Endothelial cell of umbilical vein (primary cell): ENCODE measurements at regions not wholly inside any gene's neighbourhood (a gene's known extent, or its start where the extent isn't known, plus 50 kb on each side); places are given as distances from the start of the nearest gene placed in this dataset.

Source experiments
- BruUV-seq: library from RNA; stranded (reverse); fragments of 400-500 nt; replicated peaks from 2 replicates; lab custom pipeline; 2021; lab: Mats Ljungman, UMichigan
- CTCF ChIA-PET: fragments of 300-600, 350-600 bp; sonication (Branson Sonifier 250); formaldehyde crosslinking; loops from one replicate; lab custom pipeline; 2021; ENCODE audit warnings: antibody characterized with exemption, inconsistent platforms; lab: Charles Lee
- POLR2A ChIA-PET: fragments of 300-600, 350-600 bp; sonication (Branson Sonifier 250); formaldehyde crosslinking; loops from one replicate; lab custom pipeline; 2021; ENCODE audit warnings: antibody characterized with exemption, inconsistent platforms; lab: Charles Lee
- DNase-seq: peaks from one replicate; pipeline ENCODE4 v3.0.0-alpha.2; 2011; ENCODE audit warnings: low read depth, low spot score
- FAIRE-seq: peaks from 2 replicates; lab custom pipeline; 2011; peaks lifted over from hg19 to GRCh38; lab: Jason Lieb, UNC
- H2AFZ ChIP-seq: 2 replicates; pipeline ENCODE4 v1.6.0; 2012; ENCODE audit warnings: low read depth, low read length, control low read depth, inconsistent platforms
- H3K27ac ChIP-seq: 2 replicates; pipeline ENCODE4 v1.5.1; 2011; ENCODE audit warnings: low read depth, mild to moderate bottlenecking, control low read depth, low read length, moderate library complexity; ENCODE audit not compliant: insufficient read depth
- H3K27me3 ChIP-seq, 2 experiments: 2 replicates each; pipeline versions ENCODE4 v1.6.0 to v1.6.1; 2011; ENCODE audit warnings: low read length in 2 of 2, mixed read lengths in 1 of 2; ENCODE audit not compliant: control insufficient read depth in 2 of 2, insufficient read depth in 2 of 2
- H3K36me3 ChIP-seq, 2 experiments: 2 replicates in 1 of 2; 3 replicates in 1 of 2; pipeline ENCODE4 v1.5.1; 2011; ENCODE audit warnings: low read length in 2 of 2, mild to moderate bottlenecking in 1 of 2, moderate library complexity in 1 of 2; ENCODE audit not compliant: control insufficient read depth in 2 of 2, insufficient read depth in 2 of 2; ENCODE audit errors: extremely low read depth in 1 of 2
- H3K4me1 ChIP-seq: 3 replicates; pipeline ENCODE4 v1.5.1; 2011; ENCODE audit warnings: mild to moderate bottlenecking, low read length; ENCODE audit not compliant: control insufficient read depth, insufficient read depth; ENCODE audit errors: extremely low read depth
- H3K4me2 ChIP-seq: 2 replicates; pipeline ENCODE4 v1.6.1; 2011; ENCODE audit warnings: low read length, control low read depth, mixed read lengths; ENCODE audit not compliant: insufficient read depth
- H3K4me3 ChIP-seq, 3 experiments: fragments of 200-600 bp in 1 of 3; sonication (generic), shearing (Covaris generic) in 1 of 3; replicated peaks in 1 of 3; 2 replicates each; pipeline ENCODE4 v1.5.1; 2011 to 2016; ENCODE audit warnings: control low read depth in 3 of 3, low read length in 3 of 3, mild to moderate bottlenecking in 2 of 3, inconsistent platforms in 1 of 3, low read depth in 1 of 3, moderate library complexity in 1 of 3; ENCODE audit not compliant: insufficient read depth in 1 of 3
- H3K79me2 ChIP-seq: 2 replicates; pipeline ENCODE4 v1.6.0; 2012; ENCODE audit warnings: low read length, inconsistent platforms; ENCODE audit not compliant: control insufficient read depth, insufficient read depth
- H3K9ac ChIP-seq: replicated peaks from 2 replicates; pipeline ENCODE3; 2011; ENCODE audit warnings: low read length, control low read depth; ENCODE audit not compliant: insufficient read depth; ENCODE audit errors: extremely low read depth
- H3K9me1 ChIP-seq: replicated peaks from 3 replicates; pipeline ENCODE4 v1.6.0; 2011; ENCODE audit warnings: mild to moderate bottlenecking, low read length; ENCODE audit not compliant: control insufficient read depth, insufficient read depth; ENCODE audit errors: extremely low read depth
- H3K9me3 ChIP-seq: replicated peaks from 2 replicates; pipeline ENCODE4 v1.5.1; 2012; ENCODE audit warnings: low read length, inconsistent platforms; ENCODE audit not compliant: control insufficient read depth, insufficient read depth
- H4K20me1 ChIP-seq: replicated peaks from 2 replicates; pipeline ENCODE3; 2011; ENCODE audit warnings: mild to moderate bottlenecking, low read length; ENCODE audit not compliant: control insufficient read depth, insufficient read depth; ENCODE audit errors: extremely low read depth
- CTCF ChIP-seq, 2 donors: IDR thresholded peaks; 1 replicate in 1 of 2; 2 replicates in 1 of 2; pipeline ENCODE4 v1.5.1; 2011; ENCODE audit warnings: low read length in 2 of 2, mild to moderate bottlenecking in 2 of 2, moderate library complexity in 2 of 2, control low read depth in 1 of 2, inconsistent platforms in 1 of 2, low read depth in 1 of 2; ENCODE audit not compliant: insufficient read depth in 1 of 2; ENCODE audit errors: extremely low read depth in 1 of 2
- EZH2 ChIP-seq: IDR thresholded peaks from 2 replicates; pipeline ENCODE4 v1.6.1; 2012; ENCODE audit warnings: borderline replicate concordance, low read depth, mild to moderate bottlenecking, moderate library complexity, low read length, inconsistent platforms; ENCODE audit not compliant: severe bottlenecking
- FOS ChIP-seq: IDR thresholded peaks from 2 replicates; pipeline ENCODE4 v1.6.1; 2011; ENCODE audit warnings: mild to moderate bottlenecking, low read length, moderate library complexity, borderline replicate concordance; ENCODE audit not compliant: insufficient read depth
- GATA2 ChIP-seq: IDR thresholded peaks from 2 replicates; pipeline ENCODE4 v1.7.0; 2011; ENCODE audit warnings: low read depth, mild to moderate bottlenecking, moderate library complexity, mixed read lengths, low read length; ENCODE audit not compliant: insufficient read length, insufficient read depth
- JUN ChIP-seq: IDR thresholded peaks from 2 replicates; pipeline ENCODE4 v1.6.1; 2011; ENCODE audit warnings: borderline replicate concordance, low read depth; ENCODE audit not compliant: insufficient read length, insufficient read depth
- MAX ChIP-seq: IDR thresholded peaks from 2 replicates; pipeline ENCODE4 v1.6.1; 2011; ENCODE audit not compliant: insufficient read depth, insufficient read length
- MYC ChIP-seq: IDR thresholded peaks from one replicate; pipeline ENCODE4 v1.6.1; 2011; ENCODE audit warnings: mild to moderate bottlenecking, low read depth, low read length
- POLR2A ChIP-seq: IDR thresholded peaks from 2 replicates; pipeline ENCODE4 v1.6.1; 2012; ENCODE audit warnings: low read depth, mild to moderate bottlenecking, control low read depth, low read length
- POLR2AphosphoS5 ChIP-seq: IDR thresholded peaks from 2 replicates; pipeline ENCODE4 v1.6.1; 2012; ENCODE audit warnings: low read depth, mild to moderate bottlenecking, control low read depth, low read length, moderate library complexity; ENCODE audit not compliant: insufficient read depth
- dilution Hi-C: fragments of 300-500 bp; cut with MboI; formaldehyde crosslinking; loops from one replicate; pipeline ENCODE4 v1.15.0; 2019; ENCODE audit warnings: low sequenced_read_pairs; ENCODE audit not compliant: extremely low pct_ligation_motif_present
- intact Hi-C: fragments of 100-400 bp; cut with micrococcal nuclease; formaldehyde crosslinking; loops from one replicate; pipeline ENCODE4 v1.10.0; 2022

GRCh38 chr7:69228212-69228811 lies 370.0 kb upstream of the AUTS2 start:
- no peaks in the 10 kb centered on the region for H3K4me1 ChIP-seq
- no peak for DNase-seq
- dilution Hi-C loops (no loop called here), intact Hi-C loops (no loop called here)
- H2AFZ ChIP-seq = no peak overlapping the region
- H4K20me1 ChIP-seq = no peaks in the 10 kb centered on the region
- H3K79me2 ChIP-seq = no peaks in the 10 kb centered on the region
- no peaks in the 10 kb centered on the region for H3K9me3 ChIP-seq
- H3K4me3 ChIP-seq = no peak overlapping the region
- CTCF ChIA-PET = no interaction called here
- TF ChIP-seq POLR2A (no peak), CTCF (IDR thresholded peaks at IDR 0.05; ENCODE audit: extremely low read depth in 1 of 2, insufficient read depth in 1 of 2, low read depth in 1 of 2, low read length in 2 of 2) (no peak), POLR2AphosphoS5 (no peak), GATA2 (no peak), FOS (no peak), MYC (no peak), EZH2 (no peak), MAX (no peak), JUN (no peak)
- H3K9ac ChIP-seq = no peak overlapping the region
- no peaks in the 10 kb centered on the region for H3K36me3 ChIP-seq
- BruUV-seq = no TSS peak
- no peaks in the 10 kb centered on the region for H3K9me1 ChIP-seq
- no peak for FAIRE-seq
- no peaks in the 10 kb centered on the region for H3K27me3 ChIP-seq
- H3K27ac ChIP-seq = no peak overlapping the region
- H3K4me2 ChIP-seq = no peak overlapping the region
- POLR2A ChIA-PET = no interaction called here
